ENCODE measurements at regions not wholly inside any gene's neighbourhood (a gene's known extent, or its start where the extent isn't known, plus 50 kb on each side); places are given as distances from the start of the nearest gene placed in this dataset.
A peak's percentile ranks its signal among the peaks of the same experiment; 100 is the strongest.

DNA sequence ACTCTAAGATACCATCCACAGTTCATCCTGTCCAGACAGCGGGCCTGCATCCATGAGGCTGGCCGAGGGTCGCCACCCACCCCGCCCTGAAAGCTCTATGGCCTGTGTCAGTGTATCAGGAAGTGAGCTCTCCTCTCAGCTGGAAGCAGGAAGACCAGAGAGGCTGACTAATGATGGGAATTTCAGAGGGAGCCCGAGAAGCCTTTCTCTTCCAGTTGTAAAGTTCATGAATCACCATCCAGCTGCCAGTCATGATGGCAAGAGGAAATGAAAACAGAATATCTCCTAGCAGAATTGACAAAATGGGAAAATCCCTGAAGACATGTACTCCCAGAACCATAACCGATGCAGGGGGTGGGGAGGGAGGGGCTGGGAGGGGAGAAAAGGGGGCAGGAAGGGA lies 109.6 kb upstream of the RPS6KA2 start:
- Histone ChIP-seq H3K9me3 (no peaks in the 10 kb centered on the region), H3K4me1 (no peaks in the 10 kb centered on the region), H3K27ac (no peak overlapping the region), H3K4me3 (no peak overlapping the region), H3K27me3 (no peaks in the 10 kb centered on the region), H3K36me3 (no peaks in the 10 kb centered on the region)
- WGBS, 2 donors, result 44 to 75% methylated on average over 6 of the region's 6 CpGs
- ATAC-seq (ENCODE audit: low FRiP score in 2 of 2) (no peak), DNase-seq (no peak)
- TF ChIP-seq POLR2AphosphoS5 (IDR thresholded peaks at IDR 0.05), result no peak
- no peak for TF ChIP-seq POLR2A (IDR thresholded peaks at IDR 0.05)

DNA sequence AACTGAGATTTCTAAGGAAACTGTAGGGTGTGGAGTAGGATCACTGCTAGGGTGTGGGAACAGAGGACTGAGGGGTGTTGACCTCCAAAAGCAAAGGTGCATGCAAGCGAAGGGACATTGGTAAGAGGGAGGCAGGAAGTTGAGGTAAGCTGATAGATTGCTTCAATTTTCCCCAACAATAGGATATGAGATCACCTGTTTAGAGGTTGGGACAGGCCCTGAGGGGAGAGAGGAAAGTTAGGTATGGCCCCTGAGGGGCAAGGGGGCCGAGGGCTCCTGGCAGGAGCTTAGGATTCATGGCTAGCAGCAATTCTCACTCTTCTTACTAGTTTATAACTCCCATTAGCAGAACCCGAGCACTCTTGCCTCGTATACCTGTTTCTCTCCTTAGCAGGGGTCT lies 106.8 kb upstream of the RPS6KA2 start:
- H3K9me3 ChIP-seq, result no peaks in the 10 kb centered on the region
- ATAC-seq (ENCODE audit: low FRiP score in 2 of 2) (no peak), DNase-seq (no peak)
- WGBS, 2 donors, result 78 to 89% methylated on average over 4 of the region's 4 CpGs
- no peaks in the 10 kb centered on the region for H3K27me3 ChIP-seq
- H3K4me1 ChIP-seq, result no peaks in the 10 kb centered on the region
- no peak overlapping the region for H3K4me3 ChIP-seq
- no peaks in the 10 kb centered on the region for H3K36me3 ChIP-seq
- H3K27ac ChIP-seq, result no peak overlapping the region
- TF ChIP-seq, protein P1, sequence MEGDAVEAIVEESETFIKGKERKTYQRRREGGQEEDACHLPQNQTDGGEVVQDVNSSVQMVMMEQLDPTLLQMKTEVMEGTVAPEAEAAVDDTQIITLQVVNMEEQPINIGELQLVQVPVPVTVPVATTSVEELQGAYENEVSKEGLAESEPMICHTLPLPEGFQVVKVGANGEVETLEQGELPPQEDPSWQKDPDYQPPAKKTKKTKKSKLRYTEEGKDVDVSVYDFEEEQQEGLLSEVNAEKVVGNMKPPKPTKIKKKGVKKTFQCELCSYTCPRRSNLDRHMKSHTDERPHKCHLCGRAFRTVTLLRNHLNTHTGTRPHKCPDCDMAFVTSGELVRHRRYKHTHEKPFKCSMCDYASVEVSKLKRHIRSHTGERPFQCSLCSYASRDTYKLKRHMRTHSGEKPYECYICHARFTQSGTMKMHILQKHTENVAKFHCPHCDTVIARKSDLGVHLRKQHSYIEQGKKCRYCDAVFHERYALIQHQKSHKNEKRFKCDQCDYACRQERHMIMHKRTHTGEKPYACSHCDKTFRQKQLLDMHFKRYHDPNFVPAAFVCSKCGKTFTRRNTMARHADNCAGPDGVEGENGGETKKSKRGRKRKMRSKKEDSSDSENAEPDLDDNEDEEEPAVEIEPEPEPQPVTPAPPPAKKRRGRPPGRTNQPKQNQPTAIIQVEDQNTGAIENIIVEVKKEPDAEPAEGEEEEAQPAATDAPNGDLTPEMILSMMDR (IDR thresholded peaks at IDR 0.05), result no peak
- no peak for TF ChIP-seq EP300 (IDR thresholded peaks at IDR 0.05)
- no peak for TF ChIP-seq POLR2AphosphoS5 (IDR thresholded peaks at IDR 0.05)
- no peak for TF ChIP-seq POLR2A (IDR thresholded peaks at IDR 0.05)

DNA sequence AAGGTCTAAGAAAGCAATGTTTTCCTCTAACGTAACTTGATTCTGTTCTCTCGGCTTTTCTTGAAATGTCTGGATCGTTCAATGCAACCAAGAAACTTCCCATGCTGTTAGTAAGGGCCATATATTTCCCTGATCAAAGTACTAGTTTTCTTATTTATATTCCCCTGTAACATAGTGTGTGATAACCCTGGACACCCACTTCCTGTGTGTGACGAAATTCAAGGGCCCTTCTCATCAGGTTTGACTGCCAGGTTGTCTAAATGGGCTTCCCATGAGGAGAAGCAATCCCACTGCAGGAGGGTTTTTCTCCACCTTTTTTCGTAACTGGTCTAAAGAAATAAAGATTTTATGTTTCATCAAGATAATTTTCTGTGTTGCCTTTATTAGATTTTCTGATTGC lies 102.6 kb upstream of the RPS6KA2 start:
- no peaks in the 10 kb centered on the region for H3K4me1 ChIP-seq
- TF ChIP-seq, protein P1 (IDR thresholded peaks at IDR 0.05), result no peak
- TF ChIP-seq POLR2A (IDR thresholded peaks at IDR 0.05) (no peak), EP300 (IDR thresholded peaks at IDR 0.05) (no peak), POLR2AphosphoS5 (IDR thresholded peaks at IDR 0.05) (no peak)
- ATAC-seq (ENCODE audit: low FRiP score in 2 of 2) (no peak), DNase-seq (peak in 1 of 2 donors; percentile 44)
- no peak overlapping the region for H3K27ac ChIP-seq
- no peaks in the 10 kb centered on the region for H3K9me3 ChIP-seq
- WGBS, 2 donors, result 62 to 63% methylated on average over 5 of the region's 5 CpGs
- no peaks in the 10 kb centered on the region for H3K36me3 ChIP-seq
- H3K4me3 ChIP-seq, result no peak overlapping the region
- H3K27me3 ChIP-seq, result no peaks in the 10 kb centered on the region

DNA sequence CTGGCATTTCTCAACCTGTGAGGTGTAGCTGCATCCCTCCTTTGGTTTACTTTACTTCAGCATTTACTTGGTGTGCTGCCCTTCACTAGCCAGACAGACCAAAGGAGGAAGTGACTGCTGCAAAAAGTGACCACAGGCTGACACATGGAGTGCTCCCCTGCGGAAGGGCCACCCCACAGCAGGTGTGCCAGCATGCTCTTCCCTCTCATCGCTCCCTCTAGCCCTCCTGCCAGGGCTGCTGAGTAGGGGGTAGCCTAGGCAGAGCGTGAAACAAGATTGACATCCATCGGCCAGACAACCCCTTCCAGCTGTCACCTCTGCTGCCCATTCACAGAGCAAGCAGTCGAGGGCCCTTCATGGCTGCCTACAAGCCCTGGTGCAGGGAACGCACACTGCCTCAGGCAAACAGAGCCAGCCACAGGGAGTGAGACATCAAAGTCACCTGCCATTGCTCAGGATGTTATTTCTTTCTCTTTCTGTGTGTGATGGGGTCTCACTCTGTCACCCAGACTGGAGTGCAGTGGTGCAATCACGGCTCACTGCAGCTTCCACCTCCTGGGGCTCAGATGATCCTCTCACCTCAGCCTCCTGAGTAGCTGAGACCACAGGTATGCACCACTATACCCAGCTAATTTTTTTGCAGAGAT lies 102.0 kb upstream of the RPS6KA2 start:
- no peaks in the 10 kb centered on the region for H3K27me3 ChIP-seq
- DNase-seq, result no peak
- TF ChIP-seq, protein P1 (IDR thresholded peaks at IDR 0.05), result no peak
- no peak for TF ChIP-seq POLR2AphosphoS5 (IDR thresholded peaks at IDR 0.05)
- TF ChIP-seq EP300 (IDR thresholded peaks at IDR 0.05), result no peak
- no peak for TF ChIP-seq POLR2A (IDR thresholded peaks at IDR 0.05)
- H3K36me3 ChIP-seq, result no peaks in the 10 kb centered on the region
- H3K27ac ChIP-seq, result no peak overlapping the region
- 63 to 77% methylated on average over 6 to 7 of the region's 7 CpGs for WGBS, 2 donors
- no peaks in the 10 kb centered on the region for H3K4me1 ChIP-seq
- ATAC-seq (ENCODE audit: low FRiP score in 2 of 2), result peak in 1 of 2 donors; percentile 64
- H3K4me3 ChIP-seq, result no peak overlapping the region
- H3K9me3 ChIP-seq, result no peaks in the 10 kb centered on the region

DNA sequence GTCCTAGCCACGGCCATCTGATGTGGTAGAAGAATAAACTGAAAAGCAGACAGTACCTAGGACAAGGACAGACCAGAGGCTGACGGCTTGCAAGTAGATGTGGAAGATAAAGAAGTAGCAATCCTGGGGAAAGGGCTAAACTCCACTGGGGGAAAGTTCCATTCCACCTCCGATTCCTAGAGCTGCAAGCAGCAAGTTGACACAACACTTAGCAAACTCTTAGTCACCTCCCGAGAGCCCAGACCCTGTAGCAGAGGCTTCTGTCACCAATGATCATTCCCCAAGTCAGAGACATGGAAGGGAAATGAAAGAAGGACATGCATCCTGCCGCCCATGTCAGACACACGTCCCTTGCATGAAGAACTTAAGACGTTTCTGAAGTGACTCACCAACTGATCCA lies 99.2 kb upstream of the RPS6KA2 start:
- no peaks in the 10 kb centered on the region for H3K27me3 ChIP-seq
- H3K9me3 ChIP-seq, result no peaks in the 10 kb centered on the region
- H3K4me3 ChIP-seq, result no peak overlapping the region
- no peaks in the 10 kb centered on the region for H3K4me1 ChIP-seq
- no peaks in the 10 kb centered on the region for H3K36me3 ChIP-seq
- 68 to 74% methylated on average over 7 of the region's 7 CpGs for WGBS, 2 donors
- no peak overlapping the region for H3K27ac ChIP-seq
- no peak for DNase-seq
- ATAC-seq (ENCODE audit: low FRiP score in 2 of 2), result no peak
- TF ChIP-seq, protein P1 (IDR thresholded peaks at IDR 0.05), result no peak
- TF ChIP-seq POLR2A (IDR thresholded peaks at IDR 0.05), result no peak
- no peak for TF ChIP-seq EP300 (IDR thresholded peaks at IDR 0.05)
- no peak for TF ChIP-seq POLR2AphosphoS5 (IDR thresholded peaks at IDR 0.05)

All from upper lobe of left lung (tissue), 6 donors.